Smooth muscle cell (in vitro differentiated cells): ENCODE measurements at regions not wholly inside any gene's neighbourhood (a gene's known extent, or its start where the extent isn't known, plus 50 kb on each side); places are given as distances from the start of the nearest gene placed in this dataset.

ENCODE experiments used
- DNase-seq: peaks from one replicate; lab custom pipeline; 2025; ENCODE audit not compliant: unreplicated experiment; lab: John Stamatoyannopoulos, UW
- H2AFZ ChIP-seq: fragments of 200-600 bp; sonication (generic); 2 replicates; pipeline ENCODE4 v1.6.0; 2016; ENCODE audit warnings: antibody characterized with exemption, low read depth, mild to moderate bottlenecking
- H3F3A ChIP-seq: fragments of 200-600 bp; sonication (generic); 2 replicates; pipeline ENCODE4 v1.6.0; 2017; ENCODE audit warnings: antibody characterized with exemption, low read depth
- H3K27ac ChIP-seq: fragments of 200-600 bp; sonication (generic); 2 replicates; pipeline ENCODE4 v1.5.1; 2016; ENCODE audit warnings: low read depth, mild to moderate bottlenecking
- H3K27me3 ChIP-seq: fragments of 200-600 bp; sonication (generic); 2 replicates; pipeline ENCODE4 v1.6.1; 2016; ENCODE audit warnings: low read depth, mild to moderate bottlenecking
- H3K36me3 ChIP-seq: fragments of 200-600 bp; sonication (generic); 2 replicates; pipeline ENCODE4 v1.5.1; 2016; ENCODE audit warnings: low read depth
- H3K4me1 ChIP-seq: fragments of 200-600 bp; sonication (generic); 2 replicates; pipeline ENCODE4 v1.5.1; 2016; ENCODE audit warnings: low read depth
- H3K4me2 ChIP-seq: fragments of 200-600 bp; sonication (generic); 2 replicates; pipeline ENCODE4 v1.6.0; 2016; ENCODE audit warnings: mild to moderate bottlenecking
- H3K4me3 ChIP-seq: fragments of 200-600 bp; sonication (generic); 2 replicates; pipeline ENCODE4 v1.5.1; 2016; ENCODE audit warnings: mild to moderate bottlenecking
- H3K79me2 ChIP-seq: fragments of 200-600 bp; sonication (generic); 2 replicates; pipeline ENCODE4 v1.6.0; 2016; ENCODE audit warnings: low read depth, mild to moderate bottlenecking
- H3K9ac ChIP-seq: fragments of 200-600 bp; sonication (generic); 2 replicates; pipeline ENCODE4 v1.6.0; 2016; ENCODE audit warnings: low read depth
- H3K9me3 ChIP-seq: fragments of 200-600 bp; sonication (generic); replicated peaks from 2 replicates; pipeline ENCODE4 v1.5.1; 2016; ENCODE audit warnings: low read depth
- H4K20me1 ChIP-seq: fragments of 200-600 bp; sonication (generic); 2 replicates; pipeline ENCODE4 v1.6.0; 2016; ENCODE audit warnings: low read depth
- WGBS: methylation state at CpG from one replicate; pipeline ENCODE4 v1.1.7; 2016; ENCODE audit warnings: low lambda C conversion rate; 5-methylcytosine and 5-hydroxymethylcytosine counted together
- TF ChIP-seq, protein P1 (sequence below): fragments of 200-600 bp; sonication (generic); IDR thresholded peaks from 2 replicates; pipeline ENCODE4 v1.5.1; 2017; ENCODE audit warnings: borderline replicate concordance, mild to moderate bottlenecking, antibody characterized with exemption; ENCODE audit not compliant: insufficient read depth, poor library complexity, severe bottlenecking

DNA sequence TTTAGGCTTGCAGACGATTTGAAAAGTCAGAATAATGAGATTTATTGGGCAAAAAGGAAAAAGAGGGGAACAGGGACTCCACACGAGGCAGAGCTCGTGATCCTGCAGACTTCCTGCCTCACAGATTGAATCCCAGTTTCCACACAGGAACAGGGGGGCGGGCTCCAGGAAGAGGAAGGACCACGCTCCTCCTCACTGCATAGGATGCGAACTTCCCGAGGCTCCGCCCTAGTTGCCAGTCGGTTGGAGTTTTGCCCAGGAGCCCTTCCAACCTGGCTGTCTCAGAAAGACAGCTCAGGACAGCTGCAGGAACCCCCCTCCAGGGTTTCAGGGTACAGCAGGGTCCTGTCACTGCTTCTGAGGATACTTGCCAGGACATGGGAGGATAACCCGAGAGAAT lies 488.3 kb upstream of the ADARB2 start:
- WGBS, result 86% methylated on average over 10 of the region's 10 CpGs
- no peaks in the 10 kb centered on the region for H3K36me3 ChIP-seq
- H2AFZ ChIP-seq, result no peak overlapping the region
- no peak overlapping the region for H3K4me3 ChIP-seq
- H3K9me3 ChIP-seq, result no peaks in the 10 kb centered on the region
- H3K79me2 ChIP-seq, result no peaks in the 10 kb centered on the region
- H3F3A ChIP-seq, result no peaks in the 10 kb centered on the region
- no peak overlapping the region for H3K9ac ChIP-seq
- H3K4me2 ChIP-seq, result no peak overlapping the region
- H3K27ac ChIP-seq, result no peak overlapping the region
- no peaks in the 10 kb centered on the region for H3K27me3 ChIP-seq
- no peaks in the 10 kb centered on the region for H3K4me1 ChIP-seq
- H4K20me1 ChIP-seq, result no peaks in the 10 kb centered on the region
- TF ChIP-seq, protein P1, sequence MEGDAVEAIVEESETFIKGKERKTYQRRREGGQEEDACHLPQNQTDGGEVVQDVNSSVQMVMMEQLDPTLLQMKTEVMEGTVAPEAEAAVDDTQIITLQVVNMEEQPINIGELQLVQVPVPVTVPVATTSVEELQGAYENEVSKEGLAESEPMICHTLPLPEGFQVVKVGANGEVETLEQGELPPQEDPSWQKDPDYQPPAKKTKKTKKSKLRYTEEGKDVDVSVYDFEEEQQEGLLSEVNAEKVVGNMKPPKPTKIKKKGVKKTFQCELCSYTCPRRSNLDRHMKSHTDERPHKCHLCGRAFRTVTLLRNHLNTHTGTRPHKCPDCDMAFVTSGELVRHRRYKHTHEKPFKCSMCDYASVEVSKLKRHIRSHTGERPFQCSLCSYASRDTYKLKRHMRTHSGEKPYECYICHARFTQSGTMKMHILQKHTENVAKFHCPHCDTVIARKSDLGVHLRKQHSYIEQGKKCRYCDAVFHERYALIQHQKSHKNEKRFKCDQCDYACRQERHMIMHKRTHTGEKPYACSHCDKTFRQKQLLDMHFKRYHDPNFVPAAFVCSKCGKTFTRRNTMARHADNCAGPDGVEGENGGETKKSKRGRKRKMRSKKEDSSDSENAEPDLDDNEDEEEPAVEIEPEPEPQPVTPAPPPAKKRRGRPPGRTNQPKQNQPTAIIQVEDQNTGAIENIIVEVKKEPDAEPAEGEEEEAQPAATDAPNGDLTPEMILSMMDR, result no peak
- DNase-seq, result no peak

- TF ChIP-seq, protein P1, result no peak
- no peaks in the 10 kb centered on the region for H4K20me1 ChIP-seq
- no peaks in the 10 kb centered on the region for H3K4me1 ChIP-seq
- H3K27ac ChIP-seq, result no peak overlapping the region
- no peak overlapping the region for H3K9ac ChIP-seq
- no peak overlapping the region for H2AFZ ChIP-seq
- no peak overlapping the region for H3K4me2 ChIP-seq
- no peaks in the 10 kb centered on the region for H3K79me2 ChIP-seq
- no peaks in the 10 kb centered on the region for H3K27me3 ChIP-seq
- DNase-seq, result no peak
- H3K9me3 ChIP-seq, result no peaks in the 10 kb centered on the region
- whole genome bisulfite sequencing, result 84% methylated on average over 8 of the region's 8 CpGs
- no peaks in the 10 kb centered on the region for H3K36me3 ChIP-seq
- no peak overlapping the region for H3K4me3 ChIP-seq
- H3F3A ChIP-seq, result no peaks in the 10 kb centered on the region
These were observed 486.4 kb upstream of the ADARB2 start for GRCh38 chr10:2223548-2224320.

GRCh38 chr10:2222631-2223030 lies 485.3 kb upstream of the ADARB2 start:
- Histone ChIP-seq H3K27ac (no peak overlapping the region), H3K4me1 (no peaks in the 10 kb centered on the region), H3K27me3 (no peaks in the 10 kb centered on the region), H2AFZ (no peak overlapping the region), H3K9ac (no peak overlapping the region), H4K20me1 (no peaks in the 10 kb centered on the region), H3F3A (no peaks in the 10 kb centered on the region), H3K36me3 (no peaks in the 10 kb centered on the region), H3K4me2 (no peak overlapping the region), H3K9me3 (no peaks in the 10 kb centered on the region), H3K79me2 (no peaks in the 10 kb centered on the region), H3K4me3 (no peak overlapping the region)
- TF ChIP-seq, protein P1, result no peak
- no peak for DNase-seq
- WGBS, result 86% methylated on average over 6 of the region's 6 CpGs

DNA sequence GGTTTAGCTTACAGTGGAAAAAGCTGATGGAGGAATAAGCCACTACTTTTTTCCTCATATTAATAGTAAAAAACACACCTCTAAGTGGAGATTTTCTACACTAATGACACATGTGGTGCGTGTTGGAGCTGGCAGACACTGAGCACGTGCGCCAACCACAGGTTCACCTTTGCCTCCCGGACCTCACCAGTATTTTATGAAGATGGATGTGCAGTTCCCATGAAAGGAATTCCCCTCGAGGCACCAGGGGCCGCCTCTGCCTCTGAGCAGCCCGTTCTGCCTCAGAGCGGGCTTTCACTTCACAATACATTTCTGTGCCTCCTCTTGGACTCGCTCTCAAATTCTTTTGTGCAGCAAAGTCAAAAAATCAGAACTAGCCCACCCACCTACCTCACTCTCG lies 477.5 kb upstream of the ADARB2 start:
- Histone ChIP-seq H3F3A (no peaks in the 10 kb centered on the region), H3K27ac (no peak overlapping the region), H3K4me1 (no peaks in the 10 kb centered on the region), H3K36me3 (no peaks in the 10 kb centered on the region), H3K4me3 (no peak overlapping the region), H3K4me2 (no peak overlapping the region), H4K20me1 (no peaks in the 10 kb centered on the region), H3K79me2 (no peaks in the 10 kb centered on the region), H3K27me3 (peaks cover 7% of the 10 kb centered on the region), H3K9ac (no peak overlapping the region), H2AFZ (no peak overlapping the region), H3K9me3 (no peaks in the 10 kb centered on the region)
- DNase-seq, result no peak
- WGBS, result 66% methylated on average over 10 of the region's 10 CpGs
- TF ChIP-seq, protein P1, result no peak
